ENCODE measurements at regions not wholly inside any gene's neighbourhood (a gene's known extent, or its start where the extent isn't known, plus 50 kb on each side); places are given as distances from the start of the nearest gene placed in this dataset.

- no peak for DNase-seq
These were observed 496.2 kb downstream of the COG6 start for GRCh38 chr13:40151673-40152072.

- no peak for DNase-seq
These were observed 496.7 kb downstream of the COG6 start for GRCh38 chr13:40152145-40152544.

DNA sequence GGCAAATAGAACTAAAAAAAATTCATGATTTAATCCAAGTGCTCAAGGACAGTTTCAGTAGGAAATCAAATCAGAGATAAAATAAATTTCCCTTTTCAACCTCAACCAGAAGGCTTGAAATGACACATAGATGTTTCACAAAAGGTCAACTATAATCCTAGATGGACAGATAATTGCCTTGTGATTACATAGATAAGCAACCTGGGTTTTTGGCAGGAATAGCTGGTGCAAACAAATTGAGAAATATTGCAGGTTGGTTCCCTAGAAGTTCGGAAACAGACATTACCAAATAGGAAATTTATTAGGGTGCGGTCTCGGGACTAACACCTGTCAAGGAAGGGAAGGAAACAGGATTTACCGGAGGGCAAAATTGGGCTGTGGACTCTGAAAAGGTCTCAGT lies 497.5 kb downstream of the COG6 start:
- no peak for DNase-seq

DNA sequence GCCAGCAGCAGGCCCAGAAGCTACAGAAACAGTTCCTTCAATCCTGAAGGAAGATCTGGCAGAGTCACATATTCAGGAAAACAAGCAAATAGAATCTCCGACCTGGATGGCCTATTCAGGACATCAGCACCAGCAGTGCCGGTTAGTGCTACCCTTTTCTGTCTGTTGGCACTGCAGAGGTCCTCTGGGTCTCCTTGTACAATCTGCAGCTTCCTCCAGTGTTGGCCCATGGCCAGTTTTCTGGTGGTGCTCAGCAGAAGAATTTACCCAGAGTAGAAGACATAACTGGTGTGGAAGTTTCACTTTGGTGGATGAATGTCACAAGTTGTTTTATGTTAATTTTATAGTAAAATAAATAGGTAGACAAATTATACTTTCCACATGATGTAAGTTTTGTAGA lies 498.1 kb downstream of the COG6 start:
- no peak for DNase-seq

DNA sequence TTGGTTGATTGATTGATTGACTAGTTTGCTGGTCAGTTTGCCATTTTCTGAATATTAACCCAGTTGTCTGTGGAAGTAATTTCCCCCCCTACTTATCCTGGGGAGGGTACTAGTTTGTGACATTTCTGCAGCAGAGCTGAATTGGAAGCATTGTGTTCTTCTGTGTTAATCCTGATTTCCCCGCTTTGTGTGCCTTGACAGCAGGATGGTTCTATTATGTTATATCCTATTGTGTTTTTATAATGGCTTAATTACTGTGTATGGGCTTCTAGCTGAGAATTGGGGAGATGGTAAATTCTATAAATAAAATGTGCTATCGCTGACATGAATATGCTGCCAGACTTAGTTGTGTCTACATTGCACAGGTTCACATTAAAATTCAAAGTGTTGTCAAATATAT lies 499.7 kb downstream of the COG6 start:
- DNase-seq, result no peak

- DNase-seq, result no peak
These were observed 502.8 kb downstream of the COG6 start for GRCh38 chr13:40158218-40158617.

GRCh38 chr13:40158757-40159156 lies 503.3 kb downstream of the COG6 start:
- no peak for DNase-seq

DNA sequence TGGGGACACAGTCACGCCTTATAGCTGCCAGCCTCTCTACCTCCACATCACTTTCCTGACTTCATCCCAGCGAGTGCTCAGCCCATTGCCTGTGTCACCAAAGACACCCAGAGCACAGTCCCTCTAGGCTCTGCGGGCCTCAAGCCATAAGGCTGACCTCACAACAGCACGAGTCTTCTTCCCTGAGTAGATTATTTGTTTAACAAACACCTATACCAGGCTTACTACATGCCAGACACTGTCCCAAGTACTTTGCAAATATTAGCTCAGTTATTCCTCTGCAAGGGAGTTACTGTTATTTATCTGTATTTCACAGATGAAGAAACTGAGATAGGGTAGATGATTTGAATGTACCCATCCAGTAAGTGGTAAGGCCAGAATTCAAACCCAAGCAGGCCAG lies 504.3 kb downstream of the COG6 start:
- no peak for DNase-seq

DNA sequence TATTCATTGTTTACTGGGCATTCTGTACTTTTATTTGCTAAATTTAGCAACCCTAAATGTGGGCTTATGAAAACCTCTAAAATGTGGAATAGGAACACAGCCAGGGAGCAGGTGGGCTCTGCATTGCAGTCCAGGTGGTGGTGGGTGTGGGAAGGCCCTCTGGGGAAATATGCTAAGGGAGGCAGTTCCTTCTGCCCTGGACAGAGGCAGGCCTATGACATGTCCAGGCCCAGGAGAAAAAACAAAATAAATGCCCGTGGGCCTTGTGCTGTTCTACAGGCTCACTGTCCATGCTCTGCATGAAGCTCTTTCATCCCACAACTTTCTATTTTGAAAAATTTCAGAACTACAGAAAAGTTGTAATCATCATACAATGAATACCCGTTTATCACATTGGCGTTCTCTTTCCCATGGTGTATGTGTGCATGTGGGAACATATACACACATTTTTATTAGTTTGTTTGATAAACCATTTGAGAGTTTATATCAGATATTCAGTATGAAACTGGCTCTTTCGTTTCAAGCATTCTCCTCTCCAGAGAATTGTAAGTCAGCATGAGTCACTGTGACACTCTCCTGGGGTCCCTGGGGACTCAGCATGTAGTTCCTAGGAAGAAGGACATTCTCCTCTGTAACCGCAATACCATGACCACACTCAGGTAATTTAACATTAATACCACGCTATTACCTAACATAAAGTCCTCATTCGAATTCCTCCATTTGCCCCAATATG lies 505.3 kb downstream of the COG6 start:
- DNase-seq, result no peak

DNA sequence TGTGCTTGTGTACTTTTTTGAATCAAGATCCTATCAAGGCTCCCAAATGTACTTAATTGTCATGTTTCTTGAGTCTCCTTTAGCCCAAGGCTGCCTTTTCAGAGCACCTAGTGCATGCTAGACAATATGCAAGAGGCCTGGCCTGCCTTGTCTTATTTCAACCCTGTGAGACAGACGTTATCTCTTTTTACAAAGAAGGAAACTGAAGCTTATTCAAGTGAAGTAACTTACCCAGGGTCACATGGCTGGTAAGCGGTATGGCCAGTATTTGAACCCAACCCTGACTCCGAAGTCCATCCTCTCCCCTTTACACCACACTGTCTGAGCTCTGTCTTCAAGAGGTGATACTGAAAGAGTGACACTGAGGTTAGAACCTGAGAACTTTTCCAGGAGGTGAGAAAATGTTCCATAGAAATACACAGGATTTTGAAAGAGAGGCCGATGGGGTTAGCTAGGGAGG lies 505.1 kb downstream of the FOXO1 start:
- DNase-seq, result no peak

GRCh38 chr13:40161931-40162330 lies 504.5 kb downstream of the FOXO1 start:
- DNase-seq, result no peak

DNA sequence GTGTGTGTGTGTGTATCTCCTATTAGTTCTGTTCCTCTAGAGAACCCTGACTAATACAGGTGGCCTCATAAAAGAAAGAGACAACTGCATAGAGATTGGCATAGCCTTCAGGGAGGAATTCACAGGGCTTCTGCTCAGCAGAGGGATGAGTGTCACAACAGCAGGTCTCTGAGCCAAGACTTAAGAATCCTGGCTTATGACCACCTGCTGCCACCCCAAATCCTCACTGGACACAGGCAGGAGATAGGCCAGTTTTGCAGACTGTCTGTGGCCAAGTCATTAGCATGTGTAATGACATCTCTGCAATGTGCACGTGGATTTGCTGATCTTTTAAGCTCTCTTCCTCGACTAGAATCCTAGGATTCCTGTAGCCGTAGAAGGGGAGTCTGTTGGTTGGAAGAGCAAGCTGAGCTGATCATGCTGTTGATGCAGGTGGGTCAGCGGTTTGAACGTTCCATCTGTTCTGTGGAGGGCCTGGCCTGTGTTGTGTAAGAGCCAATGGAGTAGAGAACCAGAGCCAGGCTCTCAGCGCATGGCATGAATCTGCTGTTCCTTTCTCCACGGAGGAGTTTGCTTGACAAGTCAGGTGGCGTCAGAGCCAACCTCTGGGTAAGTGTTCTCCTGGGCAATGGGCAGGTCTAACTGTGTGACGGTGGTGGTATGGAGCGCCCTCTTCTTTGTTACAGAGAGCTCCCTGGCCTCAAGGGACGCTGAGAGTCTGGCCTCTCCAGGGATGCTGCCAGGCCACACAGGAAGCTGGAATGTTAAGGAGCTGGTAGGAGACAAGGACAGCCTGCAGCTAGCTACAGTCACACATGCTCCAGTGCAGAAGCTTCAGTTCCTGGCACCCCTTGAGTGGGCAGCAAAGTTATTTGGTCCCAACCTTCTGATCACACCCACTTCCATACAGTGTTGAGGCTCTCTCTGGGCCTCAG lies 503.1 kb downstream of the FOXO1 start:
- DNase-seq, result no peak

GRCh38 chr13:40164133-40164532 lies 502.3 kb downstream of the FOXO1 start:
- DNase-seq, result no peak

DNA sequence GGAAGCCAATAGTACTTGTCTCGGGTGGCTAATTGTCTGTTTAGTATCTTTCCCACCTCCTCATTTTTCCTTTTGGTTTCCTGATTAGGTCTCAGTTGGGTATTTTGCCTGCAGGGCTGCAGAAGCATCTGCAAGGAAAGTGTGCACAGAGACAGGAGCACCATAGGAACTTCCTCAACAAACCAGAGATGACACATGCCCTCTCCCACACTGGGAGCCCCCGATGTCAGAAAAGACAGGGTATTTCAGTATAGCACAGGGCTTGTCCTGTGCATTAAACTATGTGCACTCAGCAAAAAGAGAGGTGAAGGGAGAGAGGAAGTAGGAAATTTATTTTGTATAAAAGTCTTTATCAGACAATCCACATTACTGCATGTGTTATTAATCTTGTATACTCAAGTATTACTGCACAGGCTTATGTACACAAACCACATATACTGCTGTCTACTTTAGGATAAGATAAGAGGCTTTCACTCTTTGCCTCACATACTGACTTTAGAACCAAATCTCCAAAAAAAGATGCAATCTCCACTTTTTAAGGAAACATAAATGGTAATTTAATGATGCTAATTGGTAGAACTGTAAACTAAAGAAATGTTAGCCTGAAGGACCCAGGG lies 501.0 kb downstream of the FOXO1 start:
- DNase-seq, result no peak

- no peak for DNase-seq
These were observed 499.1 kb downstream of the FOXO1 start for GRCh38 chr13:40167327-40167726.

- no peak for DNase-seq
These were observed 497.8 kb downstream of the FOXO1 start for GRCh38 chr13:40168425-40169166.

- no peak for DNase-seq
These were observed 497.0 kb downstream of the FOXO1 start for GRCh38 chr13:40169476-40169875.

- no peak for DNase-seq
These were observed 496.4 kb downstream of the FOXO1 start for GRCh38 chr13:40170091-40170490.

DNA sequence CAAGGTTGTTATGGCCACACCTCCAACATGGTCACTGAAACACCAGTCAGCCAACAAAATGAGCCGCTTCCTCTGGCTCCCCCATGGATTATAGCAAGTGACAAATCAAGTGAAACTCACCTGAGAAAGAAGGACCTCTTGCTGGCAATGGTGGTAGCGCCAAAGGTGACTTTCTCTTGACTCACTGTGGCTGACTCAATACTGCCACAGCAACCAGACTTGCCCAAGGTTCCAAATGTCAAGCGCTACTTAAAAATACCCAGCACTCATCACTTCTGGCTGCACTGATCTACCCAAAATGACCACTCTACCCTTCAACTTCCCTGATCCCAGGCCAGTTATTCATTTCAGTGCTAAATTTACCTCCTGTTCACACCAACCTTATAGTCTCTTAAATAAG lies 495.5 kb downstream of the FOXO1 start:
- no peak for DNase-seq

- no peak for DNase-seq
These were observed 494.9 kb downstream of the FOXO1 start for GRCh38 chr13:40171566-40171965.

GRCh38 chr13:40172149-40172591 lies 494.3 kb downstream of the FOXO1 start:
- DNase-seq, result no peak

DNA sequence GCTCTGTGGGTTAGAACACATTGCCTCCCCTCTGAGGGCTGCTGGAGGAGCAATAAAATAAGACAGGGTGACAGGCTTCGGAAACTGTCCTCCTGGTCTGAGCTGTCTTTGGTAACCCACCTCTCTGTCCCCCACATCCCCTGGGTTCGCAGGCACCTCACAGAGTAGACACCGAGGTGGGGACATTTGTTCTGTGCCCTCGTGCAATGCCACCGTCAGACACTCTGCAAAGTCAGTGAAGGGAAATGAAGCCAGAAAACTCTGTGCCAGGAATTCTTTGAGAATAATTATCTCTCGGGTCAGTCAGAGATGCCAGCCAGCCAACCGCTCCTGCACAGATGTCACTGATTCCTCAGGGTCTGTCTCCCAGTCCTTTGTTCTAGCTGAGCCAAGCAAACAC lies 493.6 kb downstream of the FOXO1 start:
- no peak for DNase-seq

- no peak for DNase-seq
These were observed 490.8 kb downstream of the FOXO1 start for GRCh38 chr13:40175639-40176038.
